ENCODE measurements at regions not wholly inside any gene's neighbourhood (a gene's known extent, or its start where the extent isn't known, plus 50 kb on each side); places are given as distances from the start of the nearest gene placed in this dataset.

GRCh38 chrX:139198936-139199335 lies 331.6 kb upstream of the F9 start:
- TF ChIP-seq CTCF (IDR thresholded peaks at IDR 0.05; ENCODE audit: insufficient read depth, low read length) (no peak), GABPA (IDR thresholded peaks at IDR 0.05; ENCODE audit: low read depth) (no peak), POLR2AphosphoS5 (IDR thresholded peaks at IDR 0.05; ENCODE audit: low read depth) (no peak), REST (IDR thresholded peaks at IDR 0.05; ENCODE audit: insufficient replicate concordance, low read depth) (no peak)

Measured in HL-60 (cell line).